ENCODE measurements at regions not wholly inside any gene's neighbourhood (a gene's known extent, or its start where the extent isn't known, plus 50 kb on each side); places are given as distances from the start of the nearest gene placed in this dataset.

- no peak for DNase-seq
Observed at GRCh38 chr2:221133941-221134340, 438.2 kb downstream of the EPHA4 start.

GRCh38 chr2:221134718-221135117 lies 437.4 kb downstream of the EPHA4 start:
- no peak for DNase-seq

GRCh38 chr2:221135699-221136098 lies 436.4 kb downstream of the EPHA4 start:
- no peak for DNase-seq

GRCh38 chr2:221137385-221137784 lies 434.7 kb downstream of the EPHA4 start:
- DNase-seq = no peak

GRCh38 chr2:221142341-221142740 lies 429.8 kb downstream of the EPHA4 start:
- no peak for DNase-seq

GRCh38 chr2:221143231-221143630 lies 428.9 kb downstream of the EPHA4 start:
- DNase-seq = no peak

- no peak for DNase-seq
Observed at GRCh38 chr2:221144909-221145308, 427.2 kb downstream of the EPHA4 start.

- DNase-seq = no peak
Observed at GRCh38 chr2:221145396-221145795, 426.7 kb downstream of the EPHA4 start.

- DNase-seq = no peak
Observed at GRCh38 chr2:221153226-221153625, 418.9 kb downstream of the EPHA4 start.

GRCh38 chr2:221154176-221154575 lies 417.9 kb downstream of the EPHA4 start:
- DNase-seq = no peak

GRCh38 chr2:221156062-221156734 lies 415.9 kb downstream of the EPHA4 start:
- DNase-seq = no peak

- no peak for DNase-seq
Observed at GRCh38 chr2:221161186-221161585, 410.9 kb downstream of the EPHA4 start.

GRCh38 chr2:221166292-221166691 lies 405.8 kb downstream of the EPHA4 start:
- DNase-seq = no peak

- DNase-seq = no peak
Observed at GRCh38 chr2:221167561-221167960, 404.5 kb downstream of the EPHA4 start.

- DNase-seq = no peak
Observed at GRCh38 chr2:221169724-221170123, 402.4 kb downstream of the EPHA4 start.

GRCh38 chr2:221170548-221170947 lies 401.6 kb downstream of the EPHA4 start:
- DNase-seq = no peak

- no peak for DNase-seq
Observed at GRCh38 chr2:221176667-221177066, 395.4 kb downstream of the EPHA4 start.

- DNase-seq = no peak
Observed at GRCh38 chr2:221178139-221178538, 394.0 kb downstream of the EPHA4 start.

- DNase-seq = no peak
Observed at GRCh38 chr2:221186873-221187272, 385.2 kb downstream of the EPHA4 start.

GRCh38 chr2:221189431-221190067 lies 382.6 kb downstream of the EPHA4 start:
- DNase-seq = no peak

- no peak for DNase-seq
Observed at GRCh38 chr2:221195829-221196228, 376.3 kb downstream of the EPHA4 start.

- DNase-seq = no peak
Observed at GRCh38 chr2:221197225-221197856, 374.8 kb downstream of the EPHA4 start.

- DNase-seq = no peak
Observed at GRCh38 chr2:221198309-221198708, 373.8 kb downstream of the EPHA4 start.

- DNase-seq = no peak
Observed at GRCh38 chr2:221200184-221200839, 371.8 kb downstream of the EPHA4 start.

Measured in HCEC 1CT (cell line).